K562 (cell line): ENCODE measurements at regions not wholly inside any gene's neighbourhood (a gene's known extent, or its start where the extent isn't known, plus 50 kb on each side); places are given as distances from the start of the nearest gene placed in this dataset.

Experiments used
- BDP1 ChIP-seq: IDR thresholded peaks from 3 replicates; pipeline ENCODE4 v1.6.1; 2011; ENCODE audit not compliant: insufficient read length, insufficient read depth
- CEBPB ChIP-seq: fragments of 450-650 bp; IDR thresholded peaks from 2 replicates; pipeline ENCODE4 v1.6.1; 2016; ENCODE audit warnings: missing genetic modification characterization, missing compliant biosample characterization
- JUND ChIP-seq, 2 experiments: IDR thresholded peaks; 2 replicates in 1 of 2; 3 replicates in 1 of 2; pipeline ENCODE4 v1.6.1; 2011; ENCODE audit warnings: borderline replicate concordance in 2 of 2, low read depth in 2 of 2, low read length in 2 of 2, improper control_type of control experiment in 1 of 2, missing biosample characterization in 1 of 2, missing genetic modification characterization in 1 of 2, missing genetic modification reagents in 1 of 2
- POLR2A ChIP-seq: fragments of 450-650 bp; conservative IDR thresholded peaks from 2 replicates; pipeline ENCODE4 v1.6.1; 2016
- PTRF ChIP-seq: fragments of 450-650 bp; IDR thresholded peaks from 2 replicates; pipeline ENCODE4 v1.6.1; 2016; ENCODE audit warnings: mild to moderate bottlenecking, missing genetic modification characterization, missing compliant biosample characterization
- TAF1 ChIP-seq: IDR thresholded peaks from 2 replicates; pipeline ENCODE4 v1.6.1; 2011; ENCODE audit warnings: mild to moderate bottlenecking, low read length, moderate library complexity; ENCODE audit not compliant: insufficient read depth, control insufficient read depth, severe bottlenecking; ENCODE audit errors: extremely low read depth
- ZNF384 ChIP-seq: IDR thresholded peaks from 2 replicates; pipeline ENCODE4 v1.6.1; 2012; ENCODE audit warnings: low read depth, low read length, improper control_type of control experiment
- TF ChIP-seq, protein P1 (sequence below): sonication (generic); formaldehyde crosslinking; IDR thresholded peaks from 2 replicates; pipeline ENCODE4 v1.8.0; 2022; ENCODE audit warnings: mild to moderate bottlenecking, missing genetic modification reagents
- TF ChIP-seq, protein P2 (sequence below), 3 experiments: IDR thresholded peaks in 2 of 3; conservative IDR thresholded peaks in 1 of 3; 2 replicates each; pipeline ENCODE4 v1.5.1; 2011 to 2012; ENCODE audit warnings: low read length in 3 of 3, mild to moderate bottlenecking in 3 of 3, control low read depth in 2 of 3, improper control_type of control experiment in 1 of 3, inconsistent platforms in 1 of 3, low read depth in 1 of 3, mixed read lengths in 1 of 3, moderate library complexity in 1 of 3; ENCODE audit not compliant: insufficient read depth in 2 of 3
- TF ChIP-seq, protein P3 (sequence below): fragments of 150-350 bp; conservative IDR thresholded peaks from 2 replicates; pipeline ENCODE4 v1.6.1; 2014; ENCODE audit warnings: low read length
- TF ChIP-seq, protein P4 (sequence below): fragments of 250-450 bp; sonication (Bioruptor Pico); IDR thresholded peaks from 2 replicates; pipeline ENCODE4 v1.5.1; 2021; ENCODE audit warnings: mild to moderate bottlenecking

DNA sequence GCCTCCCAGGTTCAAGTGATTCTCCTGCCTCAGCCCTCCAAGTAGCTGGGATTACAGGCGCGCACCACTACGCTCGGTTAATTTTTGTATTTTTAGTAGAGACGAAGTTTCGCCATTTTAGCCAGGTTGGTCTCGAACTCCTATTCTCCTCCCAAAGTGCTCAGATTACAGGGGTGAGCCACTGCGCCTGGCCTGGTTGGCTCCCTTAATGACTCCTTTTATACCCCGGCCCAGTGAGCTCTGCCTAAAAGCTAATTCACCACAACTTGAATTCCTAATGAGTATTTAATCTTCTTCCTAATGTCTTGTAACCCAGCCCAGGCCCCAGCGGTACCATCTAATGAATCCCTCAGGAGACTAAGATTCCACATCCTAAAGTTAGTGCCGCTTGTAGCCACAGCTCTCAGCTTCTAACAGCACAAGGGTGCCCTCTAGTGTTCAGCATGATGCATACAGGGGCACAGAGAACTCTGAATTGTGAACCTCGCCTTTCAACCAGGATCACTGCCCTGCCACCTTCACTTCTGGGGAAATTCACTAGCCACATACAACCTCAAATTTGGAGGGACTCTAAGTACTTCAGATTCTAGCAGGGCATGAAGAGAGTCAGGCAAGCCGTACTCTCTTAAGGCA lies 89.5 kb downstream of the OR13H1 start:
- TF ChIP-seq, protein P1, sequence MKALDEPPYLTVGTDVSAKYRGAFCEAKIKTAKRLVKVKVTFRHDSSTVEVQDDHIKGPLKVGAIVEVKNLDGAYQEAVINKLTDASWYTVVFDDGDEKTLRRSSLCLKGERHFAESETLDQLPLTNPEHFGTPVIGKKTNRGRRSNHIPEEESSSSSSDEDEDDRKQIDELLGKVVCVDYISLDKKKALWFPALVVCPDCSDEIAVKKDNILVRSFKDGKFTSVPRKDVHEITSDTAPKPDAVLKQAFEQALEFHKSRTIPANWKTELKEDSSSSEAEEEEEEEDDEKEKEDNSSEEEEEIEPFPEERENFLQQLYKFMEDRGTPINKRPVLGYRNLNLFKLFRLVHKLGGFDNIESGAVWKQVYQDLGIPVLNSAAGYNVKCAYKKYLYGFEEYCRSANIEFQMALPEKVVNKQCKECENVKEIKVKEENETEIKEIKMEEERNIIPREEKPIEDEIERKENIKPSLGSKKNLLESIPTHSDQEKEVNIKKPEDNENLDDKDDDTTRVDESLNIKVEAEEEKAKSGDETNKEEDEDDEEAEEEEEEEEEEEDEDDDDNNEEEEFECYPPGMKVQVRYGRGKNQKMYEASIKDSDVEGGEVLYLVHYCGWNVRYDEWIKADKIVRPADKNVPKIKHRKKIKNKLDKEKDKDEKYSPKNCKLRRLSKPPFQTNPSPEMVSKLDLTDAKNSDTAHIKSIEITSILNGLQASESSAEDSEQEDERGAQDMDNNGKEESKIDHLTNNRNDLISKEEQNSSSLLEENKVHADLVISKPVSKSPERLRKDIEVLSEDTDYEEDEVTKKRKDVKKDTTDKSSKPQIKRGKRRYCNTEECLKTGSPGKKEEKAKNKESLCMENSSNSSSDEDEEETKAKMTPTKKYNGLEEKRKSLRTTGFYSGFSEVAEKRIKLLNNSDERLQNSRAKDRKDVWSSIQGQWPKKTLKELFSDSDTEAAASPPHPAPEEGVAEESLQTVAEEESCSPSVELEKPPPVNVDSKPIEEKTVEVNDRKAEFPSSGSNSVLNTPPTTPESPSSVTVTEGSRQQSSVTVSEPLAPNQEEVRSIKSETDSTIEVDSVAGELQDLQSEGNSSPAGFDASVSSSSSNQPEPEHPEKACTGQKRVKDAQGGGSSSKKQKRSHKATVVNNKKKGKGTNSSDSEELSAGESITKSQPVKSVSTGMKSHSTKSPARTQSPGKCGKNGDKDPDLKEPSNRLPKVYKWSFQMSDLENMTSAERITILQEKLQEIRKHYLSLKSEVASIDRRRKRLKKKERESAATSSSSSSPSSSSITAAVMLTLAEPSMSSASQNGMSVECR, result no peak
- TF ChIP-seq JUND (IDR thresholded peaks at IDR 0.05; ENCODE audit: borderline replicate concordance, low read depth, low read length) (no peak), JUND (tag; IDR thresholded peaks at IDR 0.05; ENCODE audit: borderline replicate concordance, low read depth, low read length) (no peak), TAF1 (no peak), POLR2A (no peak), ZNF384 (no peak), CEBPB (tag) (no peak), PTRF (tag) (no peak), BDP1 (no peak)
- TF ChIP-seq, protein P2, sequence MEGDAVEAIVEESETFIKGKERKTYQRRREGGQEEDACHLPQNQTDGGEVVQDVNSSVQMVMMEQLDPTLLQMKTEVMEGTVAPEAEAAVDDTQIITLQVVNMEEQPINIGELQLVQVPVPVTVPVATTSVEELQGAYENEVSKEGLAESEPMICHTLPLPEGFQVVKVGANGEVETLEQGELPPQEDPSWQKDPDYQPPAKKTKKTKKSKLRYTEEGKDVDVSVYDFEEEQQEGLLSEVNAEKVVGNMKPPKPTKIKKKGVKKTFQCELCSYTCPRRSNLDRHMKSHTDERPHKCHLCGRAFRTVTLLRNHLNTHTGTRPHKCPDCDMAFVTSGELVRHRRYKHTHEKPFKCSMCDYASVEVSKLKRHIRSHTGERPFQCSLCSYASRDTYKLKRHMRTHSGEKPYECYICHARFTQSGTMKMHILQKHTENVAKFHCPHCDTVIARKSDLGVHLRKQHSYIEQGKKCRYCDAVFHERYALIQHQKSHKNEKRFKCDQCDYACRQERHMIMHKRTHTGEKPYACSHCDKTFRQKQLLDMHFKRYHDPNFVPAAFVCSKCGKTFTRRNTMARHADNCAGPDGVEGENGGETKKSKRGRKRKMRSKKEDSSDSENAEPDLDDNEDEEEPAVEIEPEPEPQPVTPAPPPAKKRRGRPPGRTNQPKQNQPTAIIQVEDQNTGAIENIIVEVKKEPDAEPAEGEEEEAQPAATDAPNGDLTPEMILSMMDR (IDR thresholded peaks at IDR 0.05 in 2 of 3, conservative IDR thresholded peaks at IDR 0.05 in 1 of 3; ENCODE audit: insufficient read depth in 2 of 3, low read depth in 1 of 3, low read length in 3 of 3), result peak; percentile 75 to 78 (median 77)
- TF ChIP-seq, protein P3, sequence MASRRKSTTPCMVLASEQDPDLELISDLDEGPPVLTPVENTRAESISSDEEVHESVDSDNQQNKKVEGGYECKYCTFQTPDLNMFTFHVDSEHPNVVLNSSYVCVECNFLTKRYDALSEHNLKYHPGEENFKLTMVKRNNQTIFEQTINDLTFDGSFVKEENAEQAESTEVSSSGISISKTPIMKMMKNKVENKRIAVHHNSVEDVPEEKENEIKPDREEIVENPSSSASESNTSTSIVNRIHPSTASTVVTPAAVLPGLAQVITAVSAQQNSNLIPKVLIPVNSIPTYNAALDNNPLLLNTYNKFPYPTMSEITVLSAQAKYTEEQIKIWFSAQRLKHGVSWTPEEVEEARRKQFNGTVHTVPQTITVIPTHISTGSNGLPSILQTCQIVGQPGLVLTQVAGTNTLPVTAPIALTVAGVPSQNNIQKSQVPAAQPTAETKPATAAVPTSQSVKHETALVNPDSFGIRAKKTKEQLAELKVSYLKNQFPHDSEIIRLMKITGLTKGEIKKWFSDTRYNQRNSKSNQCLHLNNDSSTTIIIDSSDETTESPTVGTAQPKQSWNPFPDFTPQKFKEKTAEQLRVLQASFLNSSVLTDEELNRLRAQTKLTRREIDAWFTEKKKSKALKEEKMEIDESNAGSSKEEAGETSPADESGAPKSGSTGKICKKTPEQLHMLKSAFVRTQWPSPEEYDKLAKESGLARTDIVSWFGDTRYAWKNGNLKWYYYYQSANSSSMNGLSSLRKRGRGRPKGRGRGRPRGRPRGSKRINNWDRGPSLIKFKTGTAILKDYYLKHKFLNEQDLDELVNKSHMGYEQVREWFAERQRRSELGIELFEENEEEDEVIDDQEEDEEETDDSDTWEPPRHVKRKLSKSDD, result no peak
- TF ChIP-seq, protein P4, sequence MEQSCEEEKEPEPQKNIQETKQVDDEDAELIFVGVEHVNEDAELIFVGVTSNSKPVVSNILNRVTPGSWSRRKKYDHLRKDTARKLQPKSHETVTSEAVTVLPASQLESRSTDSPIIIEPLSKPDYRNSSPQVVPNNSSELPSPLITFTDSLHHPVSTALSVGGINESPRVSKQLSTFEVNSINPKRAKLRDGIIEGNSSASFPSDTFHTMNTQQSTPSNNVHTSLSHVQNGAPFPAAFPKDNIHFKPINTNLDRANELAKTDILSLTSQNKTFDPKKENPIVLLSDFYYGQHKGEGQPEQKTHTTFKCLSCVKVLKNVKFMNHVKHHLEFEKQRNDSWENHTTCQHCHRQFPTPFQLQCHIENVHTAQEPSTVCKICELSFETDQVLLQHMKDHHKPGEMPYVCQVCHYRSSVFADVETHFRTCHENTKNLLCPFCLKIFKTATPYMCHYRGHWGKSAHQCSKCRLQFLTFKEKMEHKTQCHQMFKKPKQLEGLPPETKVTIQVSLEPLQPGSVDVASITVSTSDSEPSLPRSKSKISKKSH (CRISPR knock-in tag), result no peak
